PFSK-1 (cell line): ENCODE measurements at regions not wholly inside any gene's neighbourhood (a gene's known extent, or its start where the extent isn't known, plus 50 kb on each side); places are given as distances from the start of the nearest gene placed in this dataset.

Source experiments
- POLR2AphosphoS5 ChIP-seq: IDR thresholded peaks from 2 replicates; pipeline ENCODE4 v1.6.1; 2012; ENCODE audit warnings: low read depth, mild to moderate bottlenecking, control low read depth, low read length, moderate library complexity
- REST ChIP-seq, 2 experiments: IDR thresholded peaks; 2 replicates each; pipeline versions ENCODE4 v1.6.1 to v1.8.0; 2011 to 2012; ENCODE audit warnings: low read depth in 2 of 2, low read length in 2 of 2, control low read depth in 1 of 2, inconsistent platforms in 1 of 2, mild to moderate bottlenecking in 1 of 2, moderate library complexity in 1 of 2; ENCODE audit not compliant: insufficient read depth in 1 of 2

- TF ChIP-seq REST (IDR thresholded peaks at IDR 0.05; ENCODE audit: insufficient read depth in 1 of 2, low read depth in 2 of 2, low read length in 2 of 2), result no peak
- TF ChIP-seq POLR2AphosphoS5, result no peak
These were observed 690.3 kb downstream of the REEP3 start for GRCh38 chr10:64211466-64211865.
